ENCODE measurements at regions not wholly inside any gene's neighbourhood (a gene's known extent, or its start where the extent isn't known, plus 50 kb on each side); places are given as distances from the start of the nearest gene placed in this dataset.

- Histone ChIP-seq H3K27ac (no peak overlapping the region), H3K36me3 (no peaks in the 10 kb centered on the region)
- intact Hi-C loops (cut with DNase I): no loop called here
Observed at GRCh38 chr3:184465883-184466412, 86.1 kb downstream of the CHRD start.

DNA sequence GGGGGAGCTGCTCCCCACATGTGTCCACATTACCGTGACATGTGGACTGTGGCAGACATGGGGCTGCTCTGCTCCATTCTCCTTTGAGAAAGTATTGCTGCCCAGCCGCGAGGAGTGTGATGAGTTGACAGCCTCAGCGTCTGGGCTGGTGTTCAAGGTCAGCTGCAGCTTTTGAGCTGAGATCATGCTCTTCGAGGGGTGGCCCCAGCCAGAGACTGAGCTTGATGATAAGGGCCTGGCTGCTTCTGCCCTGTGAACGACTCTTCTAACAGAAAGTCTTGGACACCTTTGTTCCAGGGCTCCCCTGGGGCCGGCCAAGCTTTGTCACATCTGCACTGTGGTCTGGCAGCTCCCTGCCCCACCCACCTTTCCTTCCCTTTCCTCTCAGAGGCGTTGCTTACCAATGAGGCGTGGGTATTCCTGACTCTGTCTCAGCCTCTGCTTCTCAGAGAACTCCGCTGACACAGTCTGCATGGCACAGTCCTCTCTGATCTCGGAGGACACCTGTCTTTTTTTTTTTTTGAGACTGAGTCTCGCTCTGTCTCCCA is 86.6 kb downstream of the CHRD start:
- peaks cover 14% of the 10 kb centered on the region for H3K4me1 ChIP-seq
- H3K27me3 ChIP-seq: no peaks in the 10 kb centered on the region
- H3K9me3 ChIP-seq: no peaks in the 10 kb centered on the region
- TF ChIP-seq POLR2A (IDR thresholded peaks at IDR 0.05) (no peak), CTCF (IDR thresholded peaks at IDR 0.05) (no peak), POLR2AphosphoS5 (IDR thresholded peaks at IDR 0.05; ENCODE audit: insufficient read depth in 1 of 2, low read depth in 1 of 2) (no peak)
- intact Hi-C loops (cut with DNase I): no loop called here
- no peaks in the 10 kb centered on the region for H3K36me3 ChIP-seq
- H3K27ac ChIP-seq: no peak overlapping the region
- peak in 1 of 2 donors; percentile 86 for DNase-seq (ENCODE audit: extremely low spot score in 2 of 2)
- H3K4me3 ChIP-seq: no peak overlapping the region

More at GRCh38 chr3:184465883-184466412, 86.1 kb downstream of the CHRD start:
- H3K27me3 ChIP-seq: no peaks in the 10 kb centered on the region
- H3K4me3 ChIP-seq: no peak overlapping the region
- peaks cover 14% of the 10 kb centered on the region for H3K4me1 ChIP-seq
- TF ChIP-seq POLR2A (IDR thresholded peaks at IDR 0.05): no peak
- no peak for TF ChIP-seq CTCF (IDR thresholded peaks at IDR 0.05)
- no peaks in the 10 kb centered on the region for H3K9me3 ChIP-seq
- peak in 1 of 2 donors; percentile 82 for DNase-seq (ENCODE audit: extremely low spot score in 2 of 2)

- intact Hi-C loops (cut with DNase I): no loop called here
- H3K4me3 ChIP-seq: no peak overlapping the region
- peak; percentile 61 to 83 for DNase-seq (ENCODE audit: extremely low spot score in 2 of 2)
- no peaks in the 10 kb centered on the region for H3K9me3 ChIP-seq
- TF ChIP-seq CTCF (IDR thresholded peaks at IDR 0.05) (no peak), POLR2A (IDR thresholded peaks at IDR 0.05) (no peak), POLR2AphosphoS5 (IDR thresholded peaks at IDR 0.05; ENCODE audit: insufficient read depth in 1 of 2, low read depth in 1 of 2) (no peak)
- H3K36me3 ChIP-seq: no peaks in the 10 kb centered on the region
- no peak overlapping the region for H3K27ac ChIP-seq
- no peaks in the 10 kb centered on the region for H3K27me3 ChIP-seq
- H3K4me1 ChIP-seq: peaks cover 14% of the 10 kb centered on the region
Observed at GRCh38 chr3:184467171-184467570, 87.3 kb downstream of the CHRD start.

DNA sequence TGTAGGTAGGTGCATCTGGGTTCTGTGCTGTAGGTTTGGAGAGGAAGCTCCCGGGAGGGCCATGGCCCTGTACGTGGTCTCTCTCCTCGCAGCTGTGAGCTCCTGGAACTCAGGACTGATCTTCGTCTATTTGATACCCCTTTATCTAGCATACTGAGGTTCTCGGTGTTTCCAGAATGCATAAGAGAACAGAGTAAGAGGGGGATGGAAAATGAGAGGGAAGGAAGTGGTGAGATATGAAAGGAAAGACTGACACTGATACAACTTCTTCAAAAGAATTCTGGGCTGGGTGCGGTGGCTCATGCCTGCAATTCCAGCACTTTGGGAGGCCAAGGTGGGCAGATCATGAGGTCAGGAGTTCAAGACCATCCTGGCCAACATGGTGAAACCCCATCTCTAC is 90.7 kb downstream of the CHRD start:
- no peaks in the 10 kb centered on the region for H3K36me3 ChIP-seq
- H3K4me3 ChIP-seq: no peak overlapping the region
- no peak overlapping the region for H3K27ac ChIP-seq
- no peaks in the 10 kb centered on the region for H3K27me3 ChIP-seq
- intact Hi-C loops (cut with DNase I): no loop called here
- no peak for TF ChIP-seq CTCF (IDR thresholded peaks at IDR 0.05)
- no peak for TF ChIP-seq POLR2A (IDR thresholded peaks at IDR 0.05)
- no peak for TF ChIP-seq POLR2AphosphoS5 (IDR thresholded peaks at IDR 0.05; ENCODE audit: insufficient read depth in 1 of 2, low read depth in 1 of 2)
- peaks cover 14% of the 10 kb centered on the region for H3K4me1 ChIP-seq
- H3K9me3 ChIP-seq: no peaks in the 10 kb centered on the region
- no peak for DNase-seq (ENCODE audit: extremely low spot score in 2 of 2)

- Histone ChIP-seq H3K4me1 (peaks cover 6% of the 10 kb centered on the region), H3K27me3 (no peaks in the 10 kb centered on the region), H3K4me3 (no peak overlapping the region), H3K36me3 (no peaks in the 10 kb centered on the region), H3K9me3 (no peaks in the 10 kb centered on the region), H3K27ac (no peak overlapping the region)
- peak in 1 of 2 donors; percentile 56 for DNase-seq (ENCODE audit: extremely low spot score in 2 of 2)
- TF ChIP-seq CTCF (IDR thresholded peaks at IDR 0.05) (no peak), POLR2A (IDR thresholded peaks at IDR 0.05) (no peak), POLR2AphosphoS5 (IDR thresholded peaks at IDR 0.05; ENCODE audit: insufficient read depth in 1 of 2, low read depth in 1 of 2) (no peak)
- intact Hi-C loops (cut with DNase I): no loop called here
Observed at GRCh38 chr3:184471439-184471838, 90.1 kb upstream of the EPHB3 start.

Data from vagina (tissue), 2 donors.